ENCODE measurements at regions not wholly inside any gene's neighbourhood (a gene's known extent, or its start where the extent isn't known, plus 50 kb on each side); places are given as distances from the start of the nearest gene placed in this dataset.

DNA sequence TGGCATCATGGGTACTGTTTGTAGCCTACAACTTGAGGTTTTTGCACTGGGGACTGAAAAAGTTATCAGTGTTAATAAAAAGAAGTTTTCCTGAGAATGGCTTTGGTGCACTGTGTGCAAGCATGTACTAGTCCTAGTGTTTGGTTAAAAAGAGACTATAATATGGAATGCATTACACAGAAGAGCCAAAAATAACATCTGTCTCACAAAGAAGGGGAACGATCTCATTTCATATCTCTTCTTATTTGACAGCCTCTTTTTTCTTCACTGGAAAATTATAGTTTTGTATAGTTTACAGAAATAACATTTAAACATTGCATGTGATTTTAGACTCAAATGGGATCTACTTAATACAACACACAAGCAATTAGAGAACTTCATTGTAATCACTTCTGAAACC is 127.0 kb upstream of the GDNF start:
- H3K36me3 Mint-ChIP-seq (ENCODE audit: low read depth) = no peaks in the 10 kb centered on the region

DNA sequence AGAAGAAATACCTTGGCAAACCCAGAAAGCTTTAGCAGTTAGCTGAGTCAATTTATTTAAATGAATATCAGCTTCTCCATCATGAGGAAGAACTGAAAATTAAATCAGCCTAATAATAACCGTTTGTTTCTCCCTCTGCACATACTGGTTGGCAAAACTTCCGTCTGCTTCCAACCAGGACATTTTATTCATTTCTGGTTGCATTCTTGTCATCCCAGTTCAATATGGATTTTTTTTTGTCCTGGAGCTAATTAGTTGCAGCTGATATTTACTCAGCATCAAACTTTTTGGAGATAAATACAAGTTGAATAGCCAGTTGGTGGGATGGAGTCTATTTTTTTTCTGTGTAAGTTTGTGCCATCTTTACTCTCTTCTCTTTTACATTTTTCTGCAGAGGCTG is 126.5 kb upstream of the GDNF start:
- H3K4me1 Mint-ChIP-seq = peaks cover 23% of the 10 kb centered on the region
- no peaks in the 10 kb centered on the region for H3K27me3 Mint-ChIP-seq (ENCODE audit: low read depth)
- no peak overlapping the region for H3K4me3 Mint-ChIP-seq
- H3K27ac Mint-ChIP-seq = peak overlapping the region in 2 of 3 experiments; percentile 80 to 88
- no peak for TF ChIP-seq CTCF (IDR thresholded peaks at IDR 0.05; ENCODE audit: unreplicated experiment in 3 of 3)
- no peaks in the 10 kb centered on the region for H3K9me3 Mint-ChIP-seq
- H3K36me3 Mint-ChIP-seq (ENCODE audit: low read depth) = no peaks in the 10 kb centered on the region

More for the DNA sequence above, 127.0 kb upstream of the GDNF start:
- Mint-ChIP-seq H3K4me1 (peaks cover 23% of the 10 kb centered on the region), H3K9me3 (no peaks in the 10 kb centered on the region), H3K27me3 (ENCODE audit: low read depth) (no peaks in the 10 kb centered on the region), H3K27ac (peak overlapping the region; percentile 29 to 88 (median 80)), H3K4me3 (no peak overlapping the region)
- TF ChIP-seq CTCF (IDR thresholded peaks at IDR 0.05; ENCODE audit: unreplicated experiment in 3 of 3) = no peak

GRCh38 chr5:37962389-37962788 is 122.5 kb upstream of the GDNF start:
- Mint-ChIP-seq H3K27ac (no peak overlapping the region), H3K4me3 (no peak overlapping the region), H3K27me3 (ENCODE audit: low read depth) (no peaks in the 10 kb centered on the region), H3K9me3 (peaks cover 29% of the 10 kb centered on the region), H3K36me3 (ENCODE audit: low read depth) (peaks cover 10% of the 10 kb centered on the region), H3K4me1 (peaks cover 23% of the 10 kb centered on the region)
- no peak for TF ChIP-seq CTCF (IDR thresholded peaks at IDR 0.05; ENCODE audit: unreplicated experiment in 3 of 3)

DNA sequence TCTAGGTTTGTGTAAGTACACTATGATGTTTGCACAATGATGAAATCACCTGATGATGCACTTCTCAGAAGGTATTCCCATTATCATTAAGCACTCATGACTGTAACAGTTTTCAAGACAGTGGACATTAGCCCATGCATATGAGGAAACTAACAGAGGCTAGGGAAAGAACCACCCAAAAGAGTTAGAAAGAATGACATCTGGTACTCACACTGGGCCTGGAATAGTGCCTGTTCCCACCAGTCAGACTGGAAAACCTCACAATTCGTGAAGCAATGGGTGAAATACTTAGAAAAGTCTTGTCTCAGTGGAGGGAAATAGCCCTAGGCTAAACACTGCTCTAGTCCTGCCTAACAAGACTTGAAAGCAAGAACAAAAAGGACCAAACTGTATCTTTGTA is 117.4 kb upstream of the GDNF start:
- peaks cover 10% of the 10 kb centered on the region for H3K36me3 Mint-ChIP-seq (ENCODE audit: low read depth)
- TF ChIP-seq CTCF (IDR thresholded peaks at IDR 0.05; ENCODE audit: unreplicated experiment in 3 of 3) = no peak
- peaks cover 29% of the 10 kb centered on the region for H3K9me3 Mint-ChIP-seq
- H3K27me3 Mint-ChIP-seq (ENCODE audit: low read depth) = no peaks in the 10 kb centered on the region
- H3K4me1 Mint-ChIP-seq = no peaks in the 10 kb centered on the region
- H3K4me3 Mint-ChIP-seq = no peak overlapping the region
- H3K27ac Mint-ChIP-seq = no peak overlapping the region

DNA sequence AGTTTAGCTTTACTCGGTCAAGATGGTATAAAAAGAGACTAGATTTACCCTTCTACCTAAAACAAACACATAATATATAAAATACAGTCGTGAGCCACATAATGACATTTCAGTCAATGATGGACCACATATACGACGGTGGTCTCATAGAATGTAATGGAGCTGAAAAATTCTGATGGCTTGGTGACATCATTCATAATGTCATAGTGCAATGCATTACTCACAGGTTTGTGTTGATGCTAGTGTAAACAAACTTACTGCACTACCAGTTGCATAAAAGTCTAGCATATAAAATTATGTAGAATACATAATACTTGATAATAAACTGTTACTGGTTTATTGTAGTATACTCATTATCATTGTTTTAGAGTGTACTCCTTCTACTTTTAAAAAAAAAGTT is 115.9 kb upstream of the GDNF start:
- Mint-ChIP-seq H3K27ac (no peak overlapping the region), H3K4me1 (no peaks in the 10 kb centered on the region), H3K4me3 (no peak overlapping the region), H3K27me3 (ENCODE audit: low read depth) (no peaks in the 10 kb centered on the region), H3K9me3 (peaks cover 29% of the 10 kb centered on the region), H3K36me3 (ENCODE audit: low read depth) (peaks cover 10% of the 10 kb centered on the region)
- TF ChIP-seq CTCF (IDR thresholded peaks at IDR 0.05; ENCODE audit: unreplicated experiment in 3 of 3) = no peak

- no peak overlapping the region for H3K4me3 Mint-ChIP-seq
- no peaks in the 10 kb centered on the region for H3K4me1 Mint-ChIP-seq
- H3K9me3 Mint-ChIP-seq = peaks cover 21% of the 10 kb centered on the region
- peaks cover 10% of the 10 kb centered on the region for H3K36me3 Mint-ChIP-seq (ENCODE audit: low read depth)
- H3K27ac Mint-ChIP-seq = no peak overlapping the region
- H3K27me3 Mint-ChIP-seq (ENCODE audit: low read depth) = peaks cover 3% of the 10 kb centered on the region
- no peak for TF ChIP-seq CTCF (IDR thresholded peaks at IDR 0.05; ENCODE audit: unreplicated experiment in 3 of 3)
These were observed 114.7 kb upstream of the GDNF start for GRCh38 chr5:37954561-37954960.

Data from nephron (organoid).